OCI-M2 (cell line): ENCODE measurements at regions not wholly inside any gene's neighbourhood (a gene's known extent, or its start where the extent isn't known, plus 50 kb on each side); places are given as distances from the start of the nearest gene placed in this dataset.

ENCODE experiments used
- DNase-seq: peaks from one replicate; lab custom pipeline; 2025; ENCODE audit not compliant: unreplicated experiment; lab: John Stamatoyannopoulos, UW

GRCh38 chr10:104574838-104575237 lies 66.3 kb upstream of the SORCS3 start:
- DNase-seq, result no peak

- DNase-seq, result no peak
These were observed 64.5 kb upstream of the SORCS3 start for GRCh38 chr10:104576611-104577010.

- DNase-seq, result no peak
These were observed 63.9 kb upstream of the SORCS3 start for GRCh38 chr10:104577163-104577562.

GRCh38 chr10:104577861-104578521 lies 63.1 kb upstream of the SORCS3 start:
- DNase-seq, result no peak

GRCh38 chr10:104578671-104579070 lies 62.4 kb upstream of the SORCS3 start:
- no peak for DNase-seq

- DNase-seq, result no peak
These were observed 62.0 kb upstream of the SORCS3 start for GRCh38 chr10:104579136-104579535.

- no peak for DNase-seq
These were observed 60.8 kb upstream of the SORCS3 start for GRCh38 chr10:104580321-104580720.

- peak; percentile 11 for DNase-seq
These were observed 60.1 kb upstream of the SORCS3 start for GRCh38 chr10:104580774-104581675.

- no peak for DNase-seq
These were observed 59.0 kb upstream of the SORCS3 start for GRCh38 chr10:104581884-104582601.

- DNase-seq, result no peak
These were observed 58.5 kb upstream of the SORCS3 start for GRCh38 chr10:104582602-104582951.

GRCh38 chr10:104582966-104583365 lies 58.1 kb upstream of the SORCS3 start:
- DNase-seq, result no peak

- DNase-seq, result no peak
These were observed 56.5 kb upstream of the SORCS3 start for GRCh38 chr10:104584541-104584940.

- DNase-seq, result no peak
These were observed 53.3 kb upstream of the SORCS3 start for GRCh38 chr10:104587751-104588150.

- no peak for DNase-seq
These were observed 51.7 kb upstream of the SORCS3 start for GRCh38 chr10:104589431-104589830.

GRCh38 chr10:104589871-104590270 lies 51.2 kb upstream of the SORCS3 start:
- DNase-seq, result no peak
